OCI-LY3 (cell line): ENCODE measurements at regions not wholly inside any gene's neighbourhood (a gene's known extent, or its start where the extent isn't known, plus 50 kb on each side); places are given as distances from the start of the nearest gene placed in this dataset.

Source experiments
- H2AFZ ChIP-seq: fragments of 200-600, 300-600 bp; shearing (Covaris generic); 2 replicates; pipeline ENCODE4 v1.6.0; 2014; ENCODE audit warnings: antibody characterized with exemption, low read depth, low read length
- H3K27ac ChIP-seq: fragments of 200-600, 300-600 bp; sonication (generic); 2 replicates; pipeline ENCODE4 v1.5.1; 2014; ENCODE audit warnings: mild to moderate bottlenecking, low read length, moderate library complexity, mixed read lengths
- H3K27me3 ChIP-seq: fragments of 200-600, 300-600 bp; sonication (generic); 2 replicates; pipeline ENCODE4 v1.6.1; 2014; ENCODE audit warnings: low read depth, low read length, mixed read lengths
- H3K36me3 ChIP-seq: fragments of 200-600, 300-600 bp; sonication (generic); replicated peaks from 2 replicates; pipeline ENCODE3; 2014; ENCODE audit warnings: low read depth, low read length, mixed read lengths
- H3K4me1 ChIP-seq: fragments of 300-600, 200-600 bp; sonication (generic); 2 replicates; pipeline ENCODE4 v1.6.1; 2014; ENCODE audit warnings: low read length, mixed read lengths
- H3K4me2 ChIP-seq: fragments of 200-600, 300-600 bp; sonication (generic); 2 replicates; pipeline ENCODE4 v1.6.1; 2014; ENCODE audit warnings: low read length, mixed read lengths
- H3K4me3 ChIP-seq: fragments of 300-600, 200-600 bp; sonication (generic); 2 replicates; pipeline ENCODE4 v1.5.1; 2014; ENCODE audit warnings: antibody characterized with exemption, mild to moderate bottlenecking, low read length, moderate library complexity
- H3K79me2 ChIP-seq: fragments of 300-600, 200-600 bp; shearing (Covaris generic); 2 replicates; pipeline ENCODE4 v1.6.1; 2014; ENCODE audit warnings: mild to moderate bottlenecking, low read length, mixed read lengths
- H3K9ac ChIP-seq: fragments of 300-600, 200-600 bp; shearing (Covaris generic); 2 replicates; pipeline ENCODE4 v1.6.0; 2014; ENCODE audit warnings: mild to moderate bottlenecking, low read length, moderate library complexity
- H3K9me3 ChIP-seq: fragments of 200-600, 300-600 bp; shearing (Covaris generic); 2 replicates; pipeline ENCODE4 v1.6.1; 2014; ENCODE audit warnings: low read length, mixed read lengths; ENCODE audit not compliant: insufficient read depth
- H4K20me1 ChIP-seq: fragments of 200-600, 300-600 bp; sonication (generic); 2 replicates; pipeline ENCODE4 v1.6.1; 2016; ENCODE audit warnings: low read length, mixed read lengths; ENCODE audit not compliant: insufficient read depth
- EZH2phosphoT487 ChIP-seq: fragments of 200-600 bp; shearing (Covaris generic); IDR thresholded peaks from 2 replicates; pipeline ENCODE4 v1.6.1; 2018; ENCODE audit warnings: antibody characterized with exemption, mixed run types, low read depth
- TF ChIP-seq, protein P1 (sequence below): fragments of 200-600, 300-600 bp; sonication (generic); IDR thresholded peaks from 2 replicates; pipeline ENCODE4 v1.5.1; 2014; ENCODE audit warnings: antibody characterized with exemption, low read length, low read depth

DNA sequence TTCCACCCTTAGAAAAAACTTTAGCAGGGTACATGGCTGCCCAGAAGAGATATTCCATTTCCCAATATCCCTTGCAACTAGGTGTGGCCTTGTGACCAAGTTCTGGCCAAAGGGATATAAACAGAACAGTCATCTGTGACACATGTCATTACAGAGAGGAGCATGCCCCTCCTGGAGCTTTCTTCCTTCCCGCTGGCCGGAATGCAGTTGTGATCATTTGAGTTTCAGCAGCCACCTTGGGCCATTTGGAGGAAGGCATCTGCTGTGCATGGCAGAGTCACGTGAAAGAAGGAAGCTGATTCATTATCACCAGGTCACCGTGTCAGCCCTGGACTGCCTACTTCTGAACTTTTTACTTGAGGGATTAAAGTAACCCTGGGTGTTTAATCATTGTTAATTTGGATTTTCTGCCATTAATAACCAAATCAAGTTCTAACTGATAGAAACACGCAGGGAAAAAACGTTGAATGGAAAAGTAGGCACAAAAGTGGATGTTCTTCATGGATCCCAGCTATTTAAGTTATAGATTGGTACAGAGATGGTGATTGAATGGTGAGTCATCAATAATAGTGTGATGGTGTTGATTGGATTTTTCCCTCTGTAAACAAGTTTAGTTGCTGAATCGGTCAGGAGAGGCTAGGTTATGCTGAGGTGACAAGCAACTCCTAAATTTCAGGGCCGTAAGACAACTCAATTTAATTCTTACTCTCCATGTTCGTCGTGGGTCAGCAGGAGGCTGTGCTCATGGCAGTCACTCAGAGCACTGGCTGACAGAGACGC lies 80.7 kb upstream of the CCDC167 start:
- Histone ChIP-seq H3K9me3 (no peaks in the 10 kb centered on the region), H3K36me3 (no peaks in the 10 kb centered on the region), H3K79me2 (no peaks in the 10 kb centered on the region), H3K27me3 (0 out of 2 replicates have a peak, but pooled peaks cover 4% of the 10 kb centered on the region), H2AFZ (no peak overlapping the region), H3K4me2 (no peak overlapping the region), H3K4me1 (peaks cover 17% of the 10 kb centered on the region), H3K27ac (no peak overlapping the region), H4K20me1 (no peaks in the 10 kb centered on the region), H3K4me3 (no peak overlapping the region), H3K9ac (no peak overlapping the region)
- TF ChIP-seq, protein P1, sequence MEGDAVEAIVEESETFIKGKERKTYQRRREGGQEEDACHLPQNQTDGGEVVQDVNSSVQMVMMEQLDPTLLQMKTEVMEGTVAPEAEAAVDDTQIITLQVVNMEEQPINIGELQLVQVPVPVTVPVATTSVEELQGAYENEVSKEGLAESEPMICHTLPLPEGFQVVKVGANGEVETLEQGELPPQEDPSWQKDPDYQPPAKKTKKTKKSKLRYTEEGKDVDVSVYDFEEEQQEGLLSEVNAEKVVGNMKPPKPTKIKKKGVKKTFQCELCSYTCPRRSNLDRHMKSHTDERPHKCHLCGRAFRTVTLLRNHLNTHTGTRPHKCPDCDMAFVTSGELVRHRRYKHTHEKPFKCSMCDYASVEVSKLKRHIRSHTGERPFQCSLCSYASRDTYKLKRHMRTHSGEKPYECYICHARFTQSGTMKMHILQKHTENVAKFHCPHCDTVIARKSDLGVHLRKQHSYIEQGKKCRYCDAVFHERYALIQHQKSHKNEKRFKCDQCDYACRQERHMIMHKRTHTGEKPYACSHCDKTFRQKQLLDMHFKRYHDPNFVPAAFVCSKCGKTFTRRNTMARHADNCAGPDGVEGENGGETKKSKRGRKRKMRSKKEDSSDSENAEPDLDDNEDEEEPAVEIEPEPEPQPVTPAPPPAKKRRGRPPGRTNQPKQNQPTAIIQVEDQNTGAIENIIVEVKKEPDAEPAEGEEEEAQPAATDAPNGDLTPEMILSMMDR: no peak
- no peak for TF ChIP-seq EZH2phosphoT487

- H2AFZ ChIP-seq: no peak overlapping the region
- H3K36me3 ChIP-seq: no peaks in the 10 kb centered on the region
- TF ChIP-seq, protein P1: no peak
- no peak for TF ChIP-seq EZH2phosphoT487
- H3K27me3 ChIP-seq: 0 out of 2 replicates have a peak, but pooled peaks cover 3% of the 10 kb centered on the region
- no peak overlapping the region for H3K4me2 ChIP-seq
- H3K9me3 ChIP-seq: no peaks in the 10 kb centered on the region
- H4K20me1 ChIP-seq: no peaks in the 10 kb centered on the region
- no peaks in the 10 kb centered on the region for H3K79me2 ChIP-seq
- H3K9ac ChIP-seq: no peak overlapping the region
- no peak overlapping the region for H3K4me3 ChIP-seq
- H3K4me1 ChIP-seq: peaks cover 17% of the 10 kb centered on the region
- H3K27ac ChIP-seq: no peak overlapping the region
These were observed 79.9 kb upstream of the CCDC167 start for GRCh38 chr6:37579444-37580067.

DNA sequence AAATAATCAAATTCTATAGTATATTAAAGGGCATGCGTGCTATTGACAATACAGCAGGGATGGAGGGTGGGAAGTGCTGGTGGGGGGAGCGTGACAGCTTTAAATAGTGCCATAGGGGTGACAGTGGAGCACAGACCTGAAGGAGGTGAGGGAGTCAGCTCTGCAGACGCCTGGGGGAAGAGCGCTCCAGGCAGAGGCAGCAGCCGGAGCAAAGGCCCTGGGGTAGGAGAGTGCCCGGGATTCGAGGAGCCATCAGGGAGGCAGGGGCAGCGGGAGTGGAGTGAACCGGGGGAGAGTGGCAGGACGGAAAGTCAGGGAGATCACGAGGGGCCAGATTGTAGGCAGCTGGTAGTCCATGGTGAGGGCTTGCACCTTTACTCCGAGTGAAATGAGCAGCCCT lies 78.4 kb upstream of the CCDC167 start:
- Histone ChIP-seq H2AFZ (no peak overlapping the region), H3K4me1 (peaks cover 10% of the 10 kb centered on the region), H3K4me2 (no peak overlapping the region), H3K4me3 (no peak overlapping the region), H4K20me1 (no peaks in the 10 kb centered on the region), H3K27ac (no peak overlapping the region), H3K36me3 (no peaks in the 10 kb centered on the region), H3K9ac (no peak overlapping the region), H3K9me3 (no peaks in the 10 kb centered on the region), H3K79me2 (no peaks in the 10 kb centered on the region), H3K27me3 (0 out of 2 replicates have a peak, but pooled peaks cover 3% of the 10 kb centered on the region)
- TF ChIP-seq, protein P1: no peak
- TF ChIP-seq EZH2phosphoT487: no peak

- Histone ChIP-seq H3K4me2 (no peak overlapping the region), H3K27ac (no peak overlapping the region)
These were observed 76.6 kb upstream of the CCDC167 start for GRCh38 chr6:37576336-37576737.

More at GRCh38 chr6:37576336-37576737, 76.6 kb upstream of the CCDC167 start:
- H2AFZ ChIP-seq: no peak overlapping the region
- peaks cover 3% of the 10 kb centered on the region; the same call in 1 of the 2 replicates for H3K4me1 ChIP-seq
- H4K20me1 ChIP-seq: no peaks in the 10 kb centered on the region
- TF ChIP-seq EZH2phosphoT487: no peak
- TF ChIP-seq, protein P1: no peak
- H3K36me3 ChIP-seq: no peaks in the 10 kb centered on the region
- no peaks in the 10 kb centered on the region for H3K9me3 ChIP-seq
- no peaks in the 10 kb centered on the region for H3K27me3 ChIP-seq
- no peak overlapping the region for H3K9ac ChIP-seq
- H3K79me2 ChIP-seq: no peaks in the 10 kb centered on the region
- H3K4me3 ChIP-seq: no peak overlapping the region
